HG03045 (cell line): ENCODE measurements at regions not wholly inside any gene's neighbourhood (a gene's known extent, or its start where the extent isn't known, plus 50 kb on each side); places are given as distances from the start of the nearest gene placed in this dataset.
A peak's percentile ranks its signal among the peaks of the same experiment; 100 is the strongest.

ENCODE experiments used
- ATAC-seq: cut with Tn5 transposase; IDR thresholded peaks from one replicate; pipeline ENCODE4 v1.9.1; 2021; ENCODE audit warnings: mild to moderate bottlenecking, moderate library complexity; ENCODE audit not compliant: unreplicated experiment

DNA sequence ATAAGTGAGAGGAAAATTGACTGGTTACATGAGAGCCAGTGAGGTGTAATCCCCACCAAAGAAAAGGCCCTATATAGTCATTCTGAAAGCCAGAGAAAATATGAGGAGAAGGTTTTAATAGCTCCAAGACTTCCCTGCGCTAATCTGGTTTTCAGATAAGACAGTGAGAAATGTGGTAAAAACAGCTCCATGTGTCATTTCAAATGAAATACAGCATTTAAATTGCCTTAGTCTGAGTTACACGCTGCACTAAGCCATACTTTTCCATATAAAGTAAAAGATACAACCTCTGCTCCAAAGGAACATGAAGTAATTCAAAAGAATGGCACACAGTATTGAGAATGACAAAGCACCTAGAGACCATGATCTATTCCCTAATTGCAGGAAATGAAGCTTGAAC, 378.0 kb upstream of the PDE4D start:
- ATAC-seq, result no peak

DNA sequence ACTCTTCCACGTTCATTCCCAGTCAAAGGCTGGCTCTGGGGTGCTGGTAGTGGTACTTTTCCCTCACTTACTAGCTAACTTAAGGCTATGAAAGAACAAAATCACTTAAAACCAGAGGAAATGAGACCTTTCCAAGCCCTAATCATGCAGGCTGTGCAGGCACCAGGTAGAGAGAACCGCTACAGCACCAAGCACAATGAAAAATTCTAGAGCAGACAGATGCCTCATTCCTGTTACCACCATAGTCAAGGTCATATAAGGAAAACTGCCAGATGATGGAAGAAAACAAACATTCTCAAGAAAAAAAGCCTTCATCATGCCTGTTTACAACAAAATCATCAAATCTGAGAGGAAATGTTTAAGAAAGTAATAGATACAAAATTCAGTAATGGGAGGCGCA, 374.4 kb upstream of the PDE4D start:
- ATAC-seq, result no peak

GRCh38 chr5:60263346-60263745, 369.8 kb upstream of the PDE4D start:
- no peak for ATAC-seq

GRCh38 chr5:60262576-60263295, 369.2 kb upstream of the PDE4D start:
- no peak for ATAC-seq

DNA sequence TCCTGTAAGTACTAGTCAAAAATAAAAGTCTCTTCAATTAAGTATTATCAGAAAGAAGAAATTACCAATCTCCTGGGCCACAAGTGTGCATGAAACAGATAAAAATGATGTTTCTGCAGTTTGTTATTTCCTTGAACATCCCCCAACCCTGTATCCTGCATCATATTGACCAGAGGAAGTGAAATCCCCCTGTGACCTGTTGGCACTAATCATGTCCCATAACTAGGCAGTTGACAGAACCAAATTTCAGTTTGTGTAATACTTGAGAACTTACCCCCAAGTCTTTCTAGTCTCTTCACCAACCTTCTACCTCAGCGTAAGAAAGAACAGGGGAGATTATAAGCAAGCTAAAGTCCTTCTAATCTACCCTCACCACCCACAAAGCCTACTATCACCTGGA, 368.2 kb upstream of the PDE4D start:
- no peak for ATAC-seq

DNA sequence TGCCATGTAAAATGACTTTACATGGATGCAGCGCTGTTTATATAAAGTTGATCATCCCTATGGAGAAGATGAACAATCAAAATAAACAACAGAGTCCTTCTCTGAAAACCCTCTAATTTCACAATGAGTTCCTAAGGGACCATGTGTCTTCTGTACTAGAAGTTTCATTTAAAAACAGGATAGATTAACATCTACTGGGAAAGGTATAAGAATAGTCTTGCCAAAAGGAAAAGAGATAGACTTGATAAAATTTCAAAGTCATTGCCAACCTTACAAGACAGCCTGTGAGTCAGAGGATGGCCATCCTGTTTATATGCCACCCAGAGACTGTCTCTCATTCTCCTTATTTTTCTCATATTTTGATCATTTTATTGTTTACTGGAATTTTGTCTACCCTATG, 367.1 kb upstream of the PDE4D start:
- ATAC-seq, result no peak

GRCh38 chr5:60259730-60260129, 366.2 kb upstream of the PDE4D start:
- ATAC-seq, result no peak

- ATAC-seq, result no peak
Measured at GRCh38 chr5:60257596-60258271, 364.2 kb upstream of the PDE4D start.

- ATAC-seq, result no peak
Measured at GRCh38 chr5:60256546-60256945, 363.0 kb upstream of the PDE4D start.

GRCh38 chr5:60248901-60249300, 355.4 kb upstream of the PDE4D start:
- ATAC-seq, result peak; percentile 95

GRCh38 chr5:60243713-60244112, 350.2 kb upstream of the PDE4D start:
- no peak for ATAC-seq

DNA sequence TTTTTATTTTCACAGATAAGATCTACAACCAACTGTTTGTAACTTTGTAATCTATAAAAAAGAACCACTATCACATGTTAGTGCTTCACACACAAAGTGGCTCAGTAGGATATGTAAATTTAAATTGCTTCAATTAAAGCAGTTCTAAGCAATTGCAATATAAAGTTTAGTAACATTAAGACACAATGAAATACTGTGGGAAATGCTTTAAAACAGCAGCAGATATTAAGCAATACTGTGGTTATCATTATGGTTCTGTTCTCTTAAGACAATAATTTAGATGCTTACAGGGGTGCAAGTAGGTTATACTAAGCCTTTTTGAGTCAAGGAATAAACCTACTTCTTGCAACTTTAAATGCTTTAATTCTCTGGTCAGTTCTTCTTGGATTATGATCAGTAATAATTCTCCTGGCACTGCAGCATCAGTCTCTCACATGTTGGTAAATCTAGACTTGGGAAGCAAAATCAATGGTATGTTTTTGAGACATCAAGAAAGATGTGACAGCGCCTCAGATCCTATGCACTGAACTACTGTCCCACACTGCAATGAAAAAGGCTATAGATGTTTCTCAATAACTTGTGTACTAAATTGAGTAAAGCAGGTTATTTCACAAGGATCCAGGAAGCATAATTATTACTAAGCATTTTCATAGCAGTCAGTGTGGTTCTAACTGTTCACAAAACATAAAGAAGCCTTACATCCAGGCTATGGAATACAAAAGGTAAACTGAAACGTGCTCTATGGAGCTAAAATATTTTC, 338.7 kb upstream of the PDE4D start:
- no peak for ATAC-seq

- ATAC-seq, result no peak
Measured at GRCh38 chr5:60230456-60230855, 336.9 kb upstream of the PDE4D start.

DNA sequence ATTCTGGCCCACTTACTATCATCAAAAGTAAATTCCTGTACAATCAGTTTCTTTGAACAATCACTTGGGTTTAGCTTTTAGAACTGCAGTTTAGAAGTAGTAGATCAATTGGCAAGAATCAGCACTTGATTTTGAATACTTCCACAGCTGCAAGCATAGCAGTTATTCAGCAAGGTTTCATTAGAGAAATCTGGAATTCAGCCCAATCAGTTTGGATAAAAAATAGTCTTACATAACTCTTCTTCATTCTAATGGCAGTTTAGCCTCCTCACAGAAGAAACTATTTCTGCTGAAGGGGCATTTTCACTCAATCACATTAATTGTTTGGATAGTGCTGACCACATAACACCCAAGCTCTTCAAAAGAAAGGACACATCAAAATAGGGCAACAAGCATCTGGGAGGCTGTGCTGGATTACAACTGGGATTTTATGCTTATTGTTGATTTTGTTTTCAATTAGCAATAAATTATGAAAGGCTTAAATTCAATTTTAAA, 336.2 kb upstream of the PDE4D start:
- no peak for ATAC-seq

DNA sequence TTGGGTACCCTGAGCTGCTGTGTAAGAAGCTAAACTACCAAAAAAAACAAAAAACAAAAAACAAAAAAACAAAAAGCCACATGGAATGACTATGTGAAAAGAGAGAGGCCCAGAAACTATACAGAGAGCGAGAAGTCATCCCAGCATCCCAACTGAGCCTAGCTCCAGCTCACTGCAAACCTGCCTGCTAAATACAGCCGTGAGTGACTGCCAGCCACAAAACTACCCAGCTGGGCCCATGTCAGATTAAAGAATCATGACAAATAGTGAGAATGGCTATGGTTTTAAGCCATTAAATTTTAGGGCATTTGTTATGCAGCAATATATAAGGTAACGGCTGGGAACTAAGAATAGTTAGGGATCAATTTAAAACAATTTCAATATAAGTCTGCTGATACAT, 335.1 kb upstream of the PDE4D start:
- no peak for ATAC-seq

GRCh38 chr5:60226128-60226527, 332.6 kb upstream of the PDE4D start:
- no peak for ATAC-seq

DNA sequence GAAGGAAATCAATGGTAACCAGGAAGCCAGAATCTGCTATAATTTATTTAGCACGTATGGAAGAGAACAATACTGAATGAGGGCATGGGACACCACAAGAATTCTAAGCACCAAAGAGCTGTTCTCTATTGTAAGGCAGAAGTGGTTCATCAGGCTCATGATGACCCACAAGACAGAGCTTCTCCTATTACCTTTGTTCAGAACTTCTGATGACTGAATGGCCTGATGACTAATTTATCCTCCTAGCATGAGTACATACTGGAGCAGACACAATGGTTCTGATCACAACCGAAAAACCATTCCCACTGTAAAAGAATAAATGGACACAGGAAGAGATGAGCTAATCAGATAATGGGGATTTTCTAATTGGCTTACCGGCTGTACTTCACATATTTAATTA, 329.8 kb upstream of the PDE4D start:
- ATAC-seq, result no peak

GRCh38 chr5:60219921-60220320, 326.4 kb upstream of the PDE4D start:
- ATAC-seq, result no peak

- no peak for ATAC-seq
Measured at GRCh38 chr5:60210810-60211209, 317.3 kb upstream of the PDE4D start.

DNA sequence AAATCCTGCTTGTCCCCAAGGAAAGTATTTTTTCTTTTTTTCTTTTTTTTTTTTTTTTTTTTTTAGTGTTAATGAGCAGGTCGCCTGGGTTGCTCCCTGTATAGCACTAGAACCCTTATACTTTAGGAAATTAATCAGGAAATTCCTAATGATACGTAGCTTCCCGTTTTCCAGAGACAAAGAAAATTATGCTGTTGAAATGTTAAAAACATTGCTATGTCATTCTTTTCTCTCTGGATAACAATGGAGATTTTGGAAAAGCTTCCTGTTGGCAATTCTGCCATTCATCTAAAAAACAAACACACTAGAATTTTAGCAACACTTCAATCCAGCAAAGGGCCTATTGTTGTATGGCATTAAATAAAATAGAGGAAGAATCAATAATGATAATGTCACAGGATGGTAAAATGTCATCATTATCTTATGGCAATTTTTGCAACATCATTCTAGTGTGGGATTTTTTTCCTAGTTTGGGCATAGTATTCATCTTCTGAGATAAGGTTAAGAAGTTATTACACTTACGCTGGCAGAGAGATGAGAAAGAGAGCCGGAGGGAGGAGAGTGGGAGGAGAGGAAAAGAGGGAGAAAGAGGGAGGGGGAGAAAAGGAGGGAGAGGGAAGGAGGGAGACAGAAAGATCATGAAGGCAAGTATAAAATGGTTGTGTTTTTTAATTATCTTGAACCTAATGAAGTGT, 315.8 kb upstream of the PDE4D start:
- ATAC-seq, result no peak

- no peak for ATAC-seq
Measured at GRCh38 chr5:60208716-60209115, 315.2 kb upstream of the PDE4D start.
